ENCODE measurements at regions not wholly inside any gene's neighbourhood (a gene's known extent, or its start where the extent isn't known, plus 50 kb on each side); places are given as distances from the start of the nearest gene placed in this dataset.

GRCh38 chr12:126847005-126847629, 1419.9 kb upstream of the TMEM132C start:
- no peak overlapping the region for H2BK120ac ChIP-seq (replicated peaks; ENCODE audit: low read depth, low read length)
- 94% methylated on average over 5 of the region's 5 CpGs; no CpG with 5 or more reads in 1 of the 2 experiments for WGBS, 2 experiments (ENCODE audit: extremely low coverage in 1 of 2, insufficient coverage in 1 of 2, insufficient read length in 1 of 2, insufficient replicate concordance in 2 of 2, low coverage in 1 of 2, low lambda C conversion rate in 2 of 2, missing lambda C conversion rate in 1 of 2)
- DNase-seq (ENCODE audit: low read depth in 1 of 2, low spot score in 2 of 2) = no peak
- no peak overlapping the region for H3K27ac ChIP-seq (ENCODE audit: low read depth, low read length)
- no peaks in the 10 kb centered on the region for H4K20me1 ChIP-seq (replicated peaks in 1 of 2; ENCODE audit: control insufficient read depth in 1 of 2, insufficient read depth in 2 of 2, low read length in 2 of 2)
- H2AFZ ChIP-seq (ENCODE audit: low read length) = no peak overlapping the region
- H2BK5ac ChIP-seq (ENCODE audit: low read depth, low read length) = no peak overlapping the region
- no peaks in the 10 kb centered on the region for H3K79me1 ChIP-seq (ENCODE audit: low read depth, low read length)
- no peak overlapping the region for H3K4ac ChIP-seq (replicated peaks; ENCODE audit: insufficient read length, low read depth, low read length)
- no peak overlapping the region for H4K5ac ChIP-seq (ENCODE audit: insufficient read length, low read depth, low read length)
- H3K79me2 ChIP-seq (ENCODE audit: control insufficient read depth in 1 of 2, insufficient read depth in 2 of 2, low read length in 2 of 2) = no peaks in the 10 kb centered on the region
- no peak overlapping the region for H2BK12ac ChIP-seq (ENCODE audit: low read depth, low read length)
- H3K56ac ChIP-seq (replicated peaks; ENCODE audit: insufficient read length, low read depth, low read length) = no peak overlapping the region
- no peak overlapping the region for H3K23ac ChIP-seq (ENCODE audit: insufficient read length)
- H3K14ac ChIP-seq (ENCODE audit: insufficient read length) = no peak overlapping the region
- no peak for TF ChIP-seq TBP (IDR thresholded peaks at IDR 0.05; ENCODE audit: low read depth, low read length)
- no peak for TF ChIP-seq NANOG (IDR thresholded peaks at IDR 0.05; ENCODE audit: insufficient read depth, low read depth, low read length, poor library complexity, severe bottlenecking)
- TF ChIP-seq SP4 (IDR thresholded peaks at IDR 0.05; ENCODE audit: low read length) = no peak
- no peak for TF ChIP-seq JUN (IDR thresholded peaks at IDR 0.05; ENCODE audit: low read depth, low read length)
- no peak for TF ChIP-seq RAD21 (IDR thresholded peaks at IDR 0.05 in 1 of 2, conservative IDR thresholded peaks at IDR 0.05 in 1 of 2; ENCODE audit: low read depth in 2 of 2, low read length in 2 of 2)
- no peak for TF ChIP-seq POLR2A (IDR thresholded peaks at IDR 0.05; ENCODE audit: control extremely low read depth in 1 of 2, low read depth in 2 of 2, low read length in 2 of 2)
- TF ChIP-seq RFX5 (IDR thresholded peaks at IDR 0.05; ENCODE audit: borderline replicate concordance, low read depth, low read length) = no peak
- TF ChIP-seq RXRA (IDR thresholded peaks at IDR 0.05; ENCODE audit: insufficient read depth, low read depth, low read length) = no peak
- TF ChIP-seq SUZ12 (IDR thresholded peaks at IDR 0.05; ENCODE audit: low read length) = no peak
- no peak for TF ChIP-seq TCF12 (IDR thresholded peaks at IDR 0.05; ENCODE audit: low read depth, low read length)
- H3K4me2 ChIP-seq (ENCODE audit: insufficient read depth in 1 of 2, low read depth in 2 of 2, low read length in 2 of 2) = no peak overlapping the region
- ChIA-PET CTCF (ENCODE audit: partially characterized antibody) (interaction anchor here (1.1 to 1.3 kb wide), 3 partner anchors 10 to 83 kb away, joined by 3 to 6 read pairs (median 4); no protein-coding TSS in a partner anchor), POLR2A (ENCODE audit: partially characterized antibody) (no interaction called here)
- H3K36me3 ChIP-seq (ENCODE audit: control insufficient read depth in 2 of 4, insufficient read depth in 4 of 4, low read length in 3 of 4) = no peaks in the 10 kb centered on the region
- H2BK20ac ChIP-seq (ENCODE audit: low read length) = no peak overlapping the region
- no peak overlapping the region for H4K8ac ChIP-seq (ENCODE audit: extremely low read depth, insufficient read depth, low read length)
- no peak for FAIRE-seq
- no peaks in the 10 kb centered on the region for H3K27me3 ChIP-seq (replicated peaks in 1 of 4; ENCODE audit: control insufficient read depth in 3 of 4, extremely low read depth in 1 of 4, insufficient read depth in 3 of 4, low read length in 3 of 4)
- no peak overlapping the region for H3K18ac ChIP-seq (ENCODE audit: extremely low read depth, low read length)
- H2BK15ac ChIP-seq (ENCODE audit: low read length) = no peak overlapping the region
- H3K4me3 ChIP-seq (ENCODE audit: extremely low read depth in 1 of 4, insufficient read depth in 2 of 4, low read depth in 3 of 4, low read length in 4 of 4) = no peak overlapping the region
- no peak overlapping the region for H3K9ac ChIP-seq (replicated peaks in 1 of 4; ENCODE audit: extremely low read depth in 1 of 4, low read depth in 3 of 4, low read length in 3 of 4)
- H3K23me2 ChIP-seq (ENCODE audit: low read depth, low read length) = no peaks in the 10 kb centered on the region
- no peak overlapping the region for H2AK5ac ChIP-seq (ENCODE audit: low read depth, low read length)
- peaks cover 0 to 2% (median 0%) of the 10 kb centered on the region in 4 experiments; a peak in 1 of 7 replicates for H3K4me1 ChIP-seq (replicated peaks in 1 of 4; ENCODE audit: control insufficient read depth in 3 of 4, insufficient read depth in 4 of 4, low read length in 3 of 4)
- H4K91ac ChIP-seq (replicated peaks; ENCODE audit: insufficient read length, low read length) = no peak overlapping the region
- H3K9me3 ChIP-seq (ENCODE audit: insufficient read depth in 2 of 2, low read depth in 1 of 2, low read length in 1 of 2) = no peaks in the 10 kb centered on the region
